ENCODE measurements at regions not wholly inside any gene's neighbourhood (a gene's known extent, or its start where the extent isn't known, plus 50 kb on each side); places are given as distances from the start of the nearest gene placed in this dataset.

GRCh38 chr3:1945698-1946097 is 153.0 kb upstream of the CNTN4 start:
- ChIA-PET CTCF (no interaction called here), POLR2A (no interaction called here)
- Mint-ChIP-seq H3K4me3 (no peak overlapping the region), H3K36me3 (ENCODE audit: low read depth) (no peaks in the 10 kb centered on the region), H3K27me3 (no peaks in the 10 kb centered on the region), H3K9me3 (no peaks in the 10 kb centered on the region), H3K27ac (no peak overlapping the region), H3K4me1 (no peaks in the 10 kb centered on the region)
- intact Hi-C loops (cut with micrococcal nuclease): no loop called here
- DNase-seq (no peak), ATAC-seq (ENCODE audit: low read depth) (no peak)
- TF ChIP-seq, protein P1, sequence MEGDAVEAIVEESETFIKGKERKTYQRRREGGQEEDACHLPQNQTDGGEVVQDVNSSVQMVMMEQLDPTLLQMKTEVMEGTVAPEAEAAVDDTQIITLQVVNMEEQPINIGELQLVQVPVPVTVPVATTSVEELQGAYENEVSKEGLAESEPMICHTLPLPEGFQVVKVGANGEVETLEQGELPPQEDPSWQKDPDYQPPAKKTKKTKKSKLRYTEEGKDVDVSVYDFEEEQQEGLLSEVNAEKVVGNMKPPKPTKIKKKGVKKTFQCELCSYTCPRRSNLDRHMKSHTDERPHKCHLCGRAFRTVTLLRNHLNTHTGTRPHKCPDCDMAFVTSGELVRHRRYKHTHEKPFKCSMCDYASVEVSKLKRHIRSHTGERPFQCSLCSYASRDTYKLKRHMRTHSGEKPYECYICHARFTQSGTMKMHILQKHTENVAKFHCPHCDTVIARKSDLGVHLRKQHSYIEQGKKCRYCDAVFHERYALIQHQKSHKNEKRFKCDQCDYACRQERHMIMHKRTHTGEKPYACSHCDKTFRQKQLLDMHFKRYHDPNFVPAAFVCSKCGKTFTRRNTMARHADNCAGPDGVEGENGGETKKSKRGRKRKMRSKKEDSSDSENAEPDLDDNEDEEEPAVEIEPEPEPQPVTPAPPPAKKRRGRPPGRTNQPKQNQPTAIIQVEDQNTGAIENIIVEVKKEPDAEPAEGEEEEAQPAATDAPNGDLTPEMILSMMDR (IDR thresholded peaks at IDR 0.05): no peak

- intact Hi-C loops (cut with micrococcal nuclease): no loop called here
- Mint-ChIP-seq H3K4me1 (no peaks in the 10 kb centered on the region), H3K9me3 (peaks cover 2% of the 10 kb centered on the region), H3K27ac (no peak overlapping the region), H3K4me3 (no peak overlapping the region), H3K27me3 (no peaks in the 10 kb centered on the region), H3K36me3 (ENCODE audit: low read depth) (no peaks in the 10 kb centered on the region)
- POLR2A ChIA-PET: no interaction called here
- CTCF ChIA-PET: no interaction called here
- TF ChIP-seq, protein P1 (IDR thresholded peaks at IDR 0.05): no peak
- ATAC-seq (ENCODE audit: low read depth) (no peak), DNase-seq (no peak)
Observed at GRCh38 chr3:1953536-1953935, 145.1 kb upstream of the CNTN4 start.

DNA sequence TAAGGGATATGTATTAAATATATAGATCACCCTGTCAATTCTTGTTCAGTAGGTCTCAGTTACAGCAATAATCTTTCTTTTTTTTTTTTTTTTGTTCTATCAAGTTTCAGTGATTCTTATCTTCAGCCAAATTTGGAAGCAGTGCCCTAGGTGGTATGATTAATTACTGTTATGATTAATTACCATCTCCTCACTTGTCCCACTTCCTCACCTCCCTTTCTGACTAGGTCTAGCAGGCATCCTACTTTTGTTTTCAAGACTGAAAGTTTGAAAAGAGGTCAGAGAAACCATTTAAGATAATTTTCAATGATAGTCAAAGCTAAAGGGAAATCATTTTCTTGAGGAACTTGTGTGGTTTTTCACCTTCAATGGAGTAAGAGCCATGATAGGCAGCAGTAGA is 144.0 kb upstream of the CNTN4 start:
- POLR2A ChIA-PET: no interaction called here
- Mint-ChIP-seq H3K9me3 (peaks cover 2% of the 10 kb centered on the region), H3K27me3 (no peaks in the 10 kb centered on the region), H3K4me3 (no peak overlapping the region), H3K4me1 (no peaks in the 10 kb centered on the region), H3K27ac (no peak overlapping the region), H3K36me3 (ENCODE audit: low read depth) (no peaks in the 10 kb centered on the region)
- intact Hi-C loops (cut with micrococcal nuclease): no loop called here
- CTCF ChIA-PET: no interaction called here
- DNase-seq: no peak
- no peak for ATAC-seq (ENCODE audit: low read depth)
- TF ChIP-seq, protein P1 (IDR thresholded peaks at IDR 0.05): no peak

GRCh38 chr3:1955170-1955569 is 143.5 kb upstream of the CNTN4 start:
- Mint-ChIP-seq H3K4me3 (no peak overlapping the region), H3K27me3 (no peaks in the 10 kb centered on the region), H3K36me3 (ENCODE audit: low read depth) (no peaks in the 10 kb centered on the region), H3K9me3 (peaks cover 2% of the 10 kb centered on the region), H3K27ac (no peak overlapping the region), H3K4me1 (no peaks in the 10 kb centered on the region)
- intact Hi-C loops (cut with micrococcal nuclease): no loop called here
- POLR2A ChIA-PET: no interaction called here
- CTCF ChIA-PET: no interaction called here
- no peak for ATAC-seq (ENCODE audit: low read depth)
- TF ChIP-seq, protein P1 (IDR thresholded peaks at IDR 0.05): no peak
- no peak for DNase-seq

- Mint-ChIP-seq H3K4me1 (no peaks in the 10 kb centered on the region), H3K4me3 (no peak overlapping the region), H3K27me3 (no peaks in the 10 kb centered on the region), H3K27ac (no peak overlapping the region), H3K9me3 (peaks cover 2% of the 10 kb centered on the region), H3K36me3 (ENCODE audit: low read depth) (no peaks in the 10 kb centered on the region)
- intact Hi-C loops (cut with micrococcal nuclease): no loop called here
- POLR2A ChIA-PET: no interaction called here
- ATAC-seq (ENCODE audit: low read depth) (no peak), DNase-seq (no peak)
- CTCF ChIA-PET: no interaction called here
- TF ChIP-seq, protein P1 (IDR thresholded peaks at IDR 0.05): no peak
Observed at GRCh38 chr3:1955750-1956149, 142.9 kb upstream of the CNTN4 start.
